Neural cell (in vitro differentiated cells): ENCODE measurements at regions not wholly inside any gene's neighbourhood (a gene's known extent, or its start where the extent isn't known, plus 50 kb on each side); places are given as distances from the start of the nearest gene placed in this dataset.
"Not testable (repeated sequence)": the region's sequence is repeated elsewhere in the genome, so short reads cannot be mapped to it uniquely, and the experiment has no call there.

Experiments used
- H2AFZ ChIP-seq: fragments of 200-600, 300-800 bp; sonication (generic), shearing (Covaris generic); 2 replicates; pipeline ENCODE4 v1.6.0; 2014; ENCODE audit warnings: low read depth, mild to moderate bottlenecking, antibody characterized with exemption, low read length, moderate library complexity
- H3F3A ChIP-seq: fragments of 200-600 bp; shearing (Covaris generic); 2 replicates; pipeline ENCODE4 v1.6.1; 2016; ENCODE audit warnings: mild to moderate bottlenecking, moderate library complexity, mixed read lengths, antibody characterized with exemption, low read length; ENCODE audit not compliant: insufficient read depth, poor library complexity, severe bottlenecking
- H3K27ac ChIP-seq: fragments of 200-600, 300-800 bp; sonication (generic), shearing (Covaris generic); 2 replicates; pipeline ENCODE4 v1.5.1; 2014; ENCODE audit warnings: mild to moderate bottlenecking, low read length, moderate library complexity
- H3K27me3 ChIP-seq: fragments of 300-800, 200-600 bp; sonication (generic), shearing (Covaris generic); 2 replicates; pipeline ENCODE4 v1.6.0; 2014; ENCODE audit warnings: mild to moderate bottlenecking, low read depth, low read length, moderate library complexity; ENCODE audit not compliant: insufficient read depth
- H3K36me3 ChIP-seq: fragments of 300-800, 200-600 bp; sonication (generic), shearing (Covaris generic); 2 replicates; pipeline ENCODE4 v1.5.1; 2014; ENCODE audit warnings: mild to moderate bottlenecking, antibody characterized with exemption, low read length, moderate library complexity; ENCODE audit not compliant: insufficient read depth
- H3K4me2 ChIP-seq: fragments of 300-800, 200-600 bp; sonication (generic), shearing (Covaris generic); 2 replicates; pipeline ENCODE4 v1.6.0; 2014; ENCODE audit warnings: mild to moderate bottlenecking, low read length
- H3K4me3 ChIP-seq: fragments of 300-800, 200-600 bp; sonication (generic), shearing (Covaris generic); 2 replicates; pipeline ENCODE4 v1.5.1; 2014; ENCODE audit warnings: mild to moderate bottlenecking, low read length, moderate library complexity
- H3K79me2 ChIP-seq: fragments of 200-600 bp; shearing (Covaris generic); replicated peaks from 2 replicates; pipeline ENCODE4 v1.6.0; 2014; ENCODE audit warnings: mild to moderate bottlenecking, low read length, moderate library complexity; ENCODE audit not compliant: insufficient read depth
- H3K9ac ChIP-seq: fragments of 300-800, 200-600 bp; sonication (generic), shearing (Covaris generic); 2 replicates; pipeline ENCODE4 v1.6.1; 2016; ENCODE audit warnings: mild to moderate bottlenecking, low read length, mixed read lengths
- H3K9me2 ChIP-seq: fragments of 200-600 bp; shearing (Covaris generic); 2 replicates; pipeline ENCODE4 v1.6.1; 2016; ENCODE audit warnings: mild to moderate bottlenecking, low read length, mixed read lengths; ENCODE audit not compliant: insufficient read depth
- H3K9me3 ChIP-seq: fragments of 200-600, 300-800 bp; sonication (generic), shearing (Covaris generic); 2 replicates; pipeline ENCODE4 v1.6.1; 2016; ENCODE audit warnings: mild to moderate bottlenecking, mixed run types, low read length, moderate library complexity, mixed read lengths
- H4K20me1 ChIP-seq: fragments of 200-600 bp; shearing (Covaris generic); 2 replicates; pipeline ENCODE4 v1.6.1; 2016; ENCODE audit warnings: mild to moderate bottlenecking, mixed run types; ENCODE audit not compliant: insufficient read depth

- not testable (repeated sequence) for H3K4me2 ChIP-seq, H2AFZ ChIP-seq, H3K27me3 ChIP-seq, H3K9me2 ChIP-seq, H3K4me3 ChIP-seq, H3K9ac ChIP-seq, H3F3A ChIP-seq, H3K9me3 ChIP-seq, H3K27ac ChIP-seq, H3K36me3 ChIP-seq, H4K20me1 ChIP-seq, H3K79me2 ChIP-seq
These were observed 914.4 kb upstream of the ADAMTS5 start for GRCh38 chr21:27881331-27881730.

- not testable (repeated sequence) for H3K36me3 ChIP-seq, H3K27ac ChIP-seq, H4K20me1 ChIP-seq, H3F3A ChIP-seq, H3K9me3 ChIP-seq, H3K27me3 ChIP-seq, H3K4me2 ChIP-seq, H3K9ac ChIP-seq, H3K9me2 ChIP-seq, H3K4me3 ChIP-seq, H3K79me2 ChIP-seq, H2AFZ ChIP-seq
These were observed 905.5 kb upstream of the ADAMTS5 start for GRCh38 chr21:27872411-27872810.

- H3K4me3 ChIP-seq, H3K4me2 ChIP-seq, H3K36me3 ChIP-seq, H3K27me3 ChIP-seq, H3F3A ChIP-seq, H3K9me2 ChIP-seq, H3K79me2 ChIP-seq, H3K9ac ChIP-seq, H3K9me3 ChIP-seq, H2AFZ ChIP-seq, H3K27ac ChIP-seq, H4K20me1 ChIP-seq: not testable (repeated sequence)
These were observed 903.9 kb upstream of the ADAMTS5 start for GRCh38 chr21:27870755-27871154.

GRCh38 chr21:27860314-27860955 lies 893.5 kb upstream of the ADAMTS5 start:
- H3K27ac ChIP-seq, H4K20me1 ChIP-seq, H3F3A ChIP-seq, H3K9me3 ChIP-seq, H3K9ac ChIP-seq, H3K4me2 ChIP-seq, H3K36me3 ChIP-seq, H2AFZ ChIP-seq, H3K79me2 ChIP-seq, H3K4me3 ChIP-seq, H3K27me3 ChIP-seq, H3K9me2 ChIP-seq: not testable (repeated sequence)

GRCh38 chr21:27858053-27858825 lies 891.4 kb upstream of the ADAMTS5 start:
- not testable (repeated sequence) for H3K4me2 ChIP-seq, H3F3A ChIP-seq, H3K79me2 ChIP-seq, H3K36me3 ChIP-seq, H4K20me1 ChIP-seq, H3K9ac ChIP-seq, H3K27me3 ChIP-seq, H3K27ac ChIP-seq, H3K9me3 ChIP-seq, H2AFZ ChIP-seq, H3K9me2 ChIP-seq, H3K4me3 ChIP-seq

- not testable (repeated sequence) for H3K4me3 ChIP-seq, H3K9ac ChIP-seq, H4K20me1 ChIP-seq, H3F3A ChIP-seq, H3K4me2 ChIP-seq, H3K9me2 ChIP-seq, H2AFZ ChIP-seq, H3K27ac ChIP-seq, H3K9me3 ChIP-seq, H3K79me2 ChIP-seq, H3K36me3 ChIP-seq, H3K27me3 ChIP-seq
These were observed 890.1 kb upstream of the ADAMTS5 start for GRCh38 chr21:27856988-27857387.
